IMR-90 (cell line): ENCODE measurements at regions not wholly inside any gene's neighbourhood (a gene's known extent, or its start where the extent isn't known, plus 50 kb on each side); places are given as distances from the start of the nearest gene placed in this dataset.

Source experiments
- ATAC-seq: fragments of 200-7000 bp; cut with Tn5 transposase; 2 replicates; pipeline ENCODE4 v1.9.1; 2020; ENCODE audit warnings: low read depth, mild to moderate bottlenecking, moderate library complexity
- BruUV-seq: library from RNA; stranded (reverse); fragments of 400-500 nt; replicated peaks from 2 replicates; lab custom pipeline; 2021; lab: Mats Ljungman, UMichigan
- CTCF ChIA-PET: fragments of 300-600 bp; formaldehyde crosslinking; extraction: SDS; loops from one replicate; lab custom pipeline; 2021; ENCODE audit warnings: antibody characterized with exemption; lab: Yijun Ruan, JAX
- POLR2A ChIA-PET: fragments of 300-600 bp; sonication (Branson Sonifier 250); formaldehyde crosslinking; loops from one replicate; lab custom pipeline; 2022; ENCODE audit warnings: antibody characterized with exemption; ENCODE audit not compliant: unreplicated experiment; lab: Charles Lee
- DNase-seq: peaks from one replicate; pipeline ENCODE4 v3.0.0; 2013
- H2AFZ ChIP-seq: replicated peaks from 2 replicates; pipeline ENCODE3; 2013; ENCODE audit warnings: low read length, mild to moderate bottlenecking; ENCODE audit not compliant: poor library complexity
- H2AK5ac ChIP-seq: 2 replicates; pipeline ENCODE4 v1.6.1; 2013; ENCODE audit warnings: low read depth, low read length, inconsistent platforms
- H2AK9ac ChIP-seq: replicated peaks from 2 replicates; pipeline ENCODE3; 2013; ENCODE audit warnings: mild to moderate bottlenecking, low read depth, low read length, moderate library complexity; ENCODE audit not compliant: poor library complexity
- H2BK120ac ChIP-seq: 2 replicates; pipeline ENCODE4 v1.6.1; 2013; ENCODE audit warnings: low read depth, low read length, inconsistent platforms
- H2BK15ac ChIP-seq: 3 replicates; pipeline ENCODE4 v1.6.1; 2013; ENCODE audit warnings: low read depth, low read length, inconsistent platforms
- H2BK20ac ChIP-seq: 2 replicates; pipeline ENCODE4 v1.6.1; 2013; ENCODE audit warnings: low read depth, mild to moderate bottlenecking, inconsistent platforms, low read length, moderate library complexity
- H2BK5ac ChIP-seq: 2 replicates; pipeline ENCODE4 v1.6.1; 2013; ENCODE audit warnings: mild to moderate bottlenecking, low read depth, low read length, inconsistent platforms; ENCODE audit not compliant: poor library complexity, severe bottlenecking
- H3K14ac ChIP-seq: replicated peaks from 2 replicates; pipeline ENCODE4 v1.6.1; 2013; ENCODE audit warnings: low read depth, low read length, inconsistent platforms
- H3K18ac ChIP-seq: 2 replicates; pipeline ENCODE4 v1.6.1; 2013; ENCODE audit warnings: low read depth, low read length, control low read depth
- H3K23ac ChIP-seq: 2 replicates; pipeline ENCODE4 v1.6.1; 2013; ENCODE audit warnings: low read depth, low read length, inconsistent platforms
- H3K27ac ChIP-seq: 2 replicates; pipeline ENCODE4 v1.5.1; 2013; ENCODE audit warnings: mild to moderate bottlenecking, control low read depth, low read length; ENCODE audit not compliant: insufficient read depth
- H3K27me3 ChIP-seq: 2 replicates; pipeline ENCODE4 v1.6.1; 2013; ENCODE audit warnings: low read length; ENCODE audit not compliant: control insufficient read depth, insufficient read depth
- H3K36me3 ChIP-seq: 2 replicates; pipeline ENCODE4 v1.6.1; 2013; ENCODE audit warnings: low read length, mixed read lengths; ENCODE audit not compliant: control insufficient read depth, insufficient read depth
- H3K4ac ChIP-seq: 2 replicates; pipeline ENCODE4 v1.6.1; 2013; ENCODE audit warnings: low read depth, low read length, inconsistent platforms
- H3K4me1 ChIP-seq: 2 replicates; pipeline ENCODE4 v1.6.1; 2013; ENCODE audit warnings: low read length, mixed read lengths; ENCODE audit not compliant: control insufficient read depth, insufficient read depth
- H3K4me2 ChIP-seq: 2 replicates; pipeline ENCODE4 v1.6.1; 2013; ENCODE audit warnings: low read depth, mild to moderate bottlenecking, control low read depth, low read length, moderate library complexity
- H3K4me3 ChIP-seq: 2 replicates; pipeline ENCODE4 v1.5.1; 2013; ENCODE audit warnings: low read depth, mild to moderate bottlenecking, control low read depth, low read length, moderate library complexity; ENCODE audit not compliant: insufficient read depth
- H3K56ac ChIP-seq: 2 replicates; pipeline ENCODE4 v1.6.1; 2013; ENCODE audit warnings: low read length, inconsistent platforms; ENCODE audit not compliant: insufficient read depth; ENCODE audit errors: extremely low read depth
- H3K79me1 ChIP-seq, 2 experiments: 2 replicates each; pipeline ENCODE4 v1.6.1; 2013; ENCODE audit warnings: low read length in 2 of 2, inconsistent platforms in 1 of 2, low read depth in 1 of 2
- H3K9ac ChIP-seq: 2 replicates; pipeline ENCODE4 v1.6.1; 2013; ENCODE audit warnings: low read depth, low read length, control low read depth
- H3K9me1 ChIP-seq: 2 replicates; pipeline ENCODE4 v1.6.1; 2013; ENCODE audit warnings: low read length, inconsistent platforms; ENCODE audit not compliant: insufficient read depth
- H3K9me3 ChIP-seq: 2 replicates; pipeline ENCODE4 v1.6.1; 2013; ENCODE audit warnings: low read length; ENCODE audit not compliant: control insufficient read depth, insufficient read depth
- H4K20me1 ChIP-seq: 2 replicates; pipeline ENCODE4 v1.6.1; 2013; ENCODE audit warnings: low read length, inconsistent platforms; ENCODE audit not compliant: insufficient read depth
- H4K5ac ChIP-seq: 2 replicates; pipeline ENCODE4 v1.6.1; 2013; ENCODE audit warnings: mild to moderate bottlenecking, low read depth, low read length, control low read depth
- H4K8ac ChIP-seq, 2 experiments: 2 replicates each; pipeline ENCODE4 v1.6.1; 2013; ENCODE audit warnings: low read depth in 2 of 2, low read length in 2 of 2, control low read depth in 1 of 2, inconsistent platforms in 1 of 2
- H4K91ac ChIP-seq: 2 replicates; pipeline ENCODE4 v1.6.1; 2013; ENCODE audit warnings: low read depth, low read length, inconsistent platforms; ENCODE audit not compliant: insufficient read depth
- BHLHE40 ChIP-seq: fragments of 150-350 bp; IDR thresholded peaks from 2 replicates; pipeline ENCODE4 v1.6.1; 2016; ENCODE audit warnings: mild to moderate bottlenecking, low read depth, low read length
- MAFK ChIP-seq: IDR thresholded peaks from 2 replicates; pipeline ENCODE4 v1.6.1; 2012; ENCODE audit warnings: low read depth, low read length, improper control_type of control experiment
- MXI1 ChIP-seq: IDR thresholded peaks from 2 replicates; pipeline ENCODE4 v1.6.1; 2012; ENCODE audit warnings: low read depth, mild to moderate bottlenecking, low read length, moderate library complexity, borderline replicate concordance
- NFE2L2 ChIP-seq: fragments of 150-350 bp; IDR thresholded peaks from 2 replicates; pipeline ENCODE4 v1.6.1; 2016; ENCODE audit warnings: low read depth, mild to moderate bottlenecking, low read length
- POLR2A ChIP-seq: IDR thresholded peaks from 2 replicates; pipeline ENCODE4 v1.6.1; 2012; ENCODE audit warnings: mild to moderate bottlenecking, low read depth, low read length
- RCOR1 ChIP-seq: IDR thresholded peaks from 2 replicates; pipeline ENCODE4 v1.6.1; 2012; ENCODE audit warnings: mild to moderate bottlenecking, low read length, improper control_type of control experiment; ENCODE audit not compliant: insufficient replicate concordance
- USF2 ChIP-seq: fragments of 150-350 bp; IDR thresholded peaks from 2 replicates; pipeline ENCODE4 v1.6.1; 2017; ENCODE audit warnings: mild to moderate bottlenecking, antibody characterized with exemption, low read length, low read depth
- WGBS, 2 experiments: methylation state at CpG; one replicate each; pipeline versions ENCODE4 v1.1.5 to v1.1.7; 2013; ENCODE audit warnings: missing lambda C conversion rate in 2 of 2; ENCODE audit not compliant: insufficient read length in 1 of 2; ENCODE audit errors: extremely low coverage in 2 of 2; 5-methylcytosine and 5-hydroxymethylcytosine counted together
- dilution Hi-C: fragments of 300-500 bp; cut with HindIII; formaldehyde crosslinking; loops from one replicate; pipeline ENCODE4 v1.14.3; 2018; ENCODE audit warnings: low sequenced_read_pairs; ENCODE audit not compliant: unreplicated experiment
- in situ Hi-C: fragments of 300-500 bp; cut with MboI; formaldehyde crosslinking; loops from 3 replicates; pipeline ENCODE4 v1.14.3; 2019; ENCODE audit warnings: low sequenced_read_pairs, inconsistent platforms, mixed read lengths
- intact Hi-C: fragments of 100-400 bp; cut with micrococcal nuclease; formaldehyde crosslinking; loops from 2 replicates; pipeline ENCODE4 v1.10.0; 2022

GRCh38 chr6:93917216-93917615, 497.9 kb upstream of the EPHA7 start:
- H3K18ac ChIP-seq = no peak overlapping the region
- CTCF ChIA-PET = interaction anchor here (0.6 kb wide), 1 partner anchor 1095 kb away, joined by 4 read pairs; no protein-coding TSS in a partner anchor
- H3K27ac ChIP-seq = no peak overlapping the region
- no peaks in the 10 kb centered on the region for H4K20me1 ChIP-seq
- no peak overlapping the region for H4K8ac ChIP-seq
- no peaks in the 10 kb centered on the region for H3K36me3 ChIP-seq
- DNase-seq (no peak), ATAC-seq (no peak)
- H2AFZ ChIP-seq = no peak overlapping the region
- H2BK15ac ChIP-seq = no peak overlapping the region
- no peaks in the 10 kb centered on the region for H3K4me1 ChIP-seq
- no peak overlapping the region for H2AK9ac ChIP-seq
- H3K9me1 ChIP-seq = no peaks in the 10 kb centered on the region
- dilution Hi-C loops (no loop called here), in situ Hi-C loops (no loop called here), intact Hi-C loops (no loop called here)
- no peak overlapping the region for H3K4me2 ChIP-seq
- no peak overlapping the region for H2BK120ac ChIP-seq
- no peak overlapping the region for H2BK5ac ChIP-seq
- no peak overlapping the region for H4K91ac ChIP-seq
- H3K14ac ChIP-seq = no peak overlapping the region
- no peak overlapping the region for H3K4me3 ChIP-seq
- H3K27me3 ChIP-seq = no peaks in the 10 kb centered on the region
- no peaks in the 10 kb centered on the region; the same call in 1 of the 2 replicates for H3K9me3 ChIP-seq
- H2BK20ac ChIP-seq = no peak overlapping the region
- no TSS peak for BruUV-seq
- no peak overlapping the region for H3K9ac ChIP-seq
- no peaks in the 10 kb centered on the region for H3K79me1 ChIP-seq
- H3K4ac ChIP-seq = no peak overlapping the region
- POLR2A ChIA-PET = no interaction called here
- TF ChIP-seq BHLHE40 = no peak
- no peak for TF ChIP-seq MAFK
- no peak for TF ChIP-seq RCOR1
- TF ChIP-seq POLR2A = no peak
- no peak for TF ChIP-seq NFE2L2
- TF ChIP-seq USF2 = no peak
- no peak for TF ChIP-seq MXI1
- WGBS, 2 experiments = no CpG with 5 or more reads among the region's 1 CpG
- no peak overlapping the region for H3K56ac ChIP-seq
- no peak overlapping the region for H4K5ac ChIP-seq
- no peak overlapping the region for H3K23ac ChIP-seq
- no peak overlapping the region for H2AK5ac ChIP-seq
